ENCODE measurements at regions not wholly inside any gene's neighbourhood (a gene's known extent, or its start where the extent isn't known, plus 50 kb on each side); places are given as distances from the start of the nearest gene placed in this dataset.
"Not testable (repeated sequence)": the region's sequence is repeated elsewhere in the genome, so short reads cannot be mapped to it uniquely, and the experiment has no call there.

- DNase-seq: no peak
Measured at GRCh38 chr16:24624102-24624501, 84.7 kb downstream of the RBBP6 start.

- DNase-seq: peak; percentile 68
Measured at GRCh38 chr16:24626256-24626655, 86.9 kb downstream of the RBBP6 start.

- DNase-seq: no peak
Measured at GRCh38 chr16:24634919-24635318, 94.5 kb upstream of the TNRC6A start.

- DNase-seq: peak; percentile 92
Measured at GRCh38 chr16:24635900-24636610, 93.4 kb upstream of the TNRC6A start.

GRCh38 chr16:24639769-24640168 is 89.7 kb upstream of the TNRC6A start:
- DNase-seq: no peak

- no peak for DNase-seq
Measured at GRCh38 chr16:24643489-24643888, 86.0 kb upstream of the TNRC6A start.

GRCh38 chr16:24645739-24646645 is 83.5 kb upstream of the TNRC6A start:
- peak; percentile 100 for DNase-seq

- DNase-seq: no peak
Measured at GRCh38 chr16:24646646-24646995, 82.8 kb upstream of the TNRC6A start.

- no peak for DNase-seq
Measured at GRCh38 chr16:24652209-24652712, 77.2 kb upstream of the TNRC6A start.

GRCh38 chr16:24652803-24653202 is 76.6 kb upstream of the TNRC6A start:
- DNase-seq: no peak

GRCh38 chr16:24653725-24654124 is 75.7 kb upstream of the TNRC6A start:
- DNase-seq: no peak

GRCh38 chr16:24665942-24666341 is 63.5 kb upstream of the TNRC6A start:
- DNase-seq: not testable (repeated sequence)

GRCh38 chr16:24667244-24667764 is 62.1 kb upstream of the TNRC6A start:
- no peak for DNase-seq

- peak; percentile 65 for DNase-seq
Measured at GRCh38 chr16:24668481-24669061, 60.9 kb upstream of the TNRC6A start.

- DNase-seq: peak; percentile 88
Measured at GRCh38 chr16:24670623-24671454, 58.6 kb upstream of the TNRC6A start.

GRCh38 chr16:24671455-24671954 is 57.9 kb upstream of the TNRC6A start:
- no peak for DNase-seq

- DNase-seq: no peak
Measured at GRCh38 chr16:24673155-24673554, 56.3 kb upstream of the TNRC6A start.

GRCh38 chr16:24674877-24675276 is 54.6 kb upstream of the TNRC6A start:
- no peak for DNase-seq

GRCh38 chr16:24677388-24677787 is 52.1 kb upstream of the TNRC6A start:
- no peak for DNase-seq

Data from fibroblast of skin of back (primary cell).